HEK293T (cell line): ENCODE measurements at regions not wholly inside any gene's neighbourhood (a gene's known extent, or its start where the extent isn't known, plus 50 kb on each side); places are given as distances from the start of the nearest gene placed in this dataset.

ENCODE experiments used
- BHLHE40 ChIP-seq: fragments of 450-650 bp; IDR thresholded peaks from 2 replicates; pipeline ENCODE4 v1.6.1; 2016; ENCODE audit warnings: mild to moderate bottlenecking, moderate library complexity, borderline replicate concordance
- CTBP1 ChIP-seq: fragments of 450-650 bp; IDR thresholded peaks from 2 replicates; pipeline ENCODE4 v1.6.1; 2016; ENCODE audit warnings: borderline replicate concordance
- L3MBTL2 ChIP-seq: fragments of 450-650 bp; conservative IDR thresholded peaks from 2 replicates; pipeline ENCODE4 v1.6.1; 2016; ENCODE audit warnings: mild to moderate bottlenecking
- SUZ12 ChIP-seq: fragments of 450-650 bp; IDR thresholded peaks from 2 replicates; pipeline ENCODE4 v1.6.1; 2016; ENCODE audit warnings: mild to moderate bottlenecking
- TARDBP ChIP-seq: fragments of 450-650 bp; IDR thresholded peaks from 2 replicates; pipeline ENCODE4 v1.6.1; 2016

- TF ChIP-seq SUZ12: no peak
- TF ChIP-seq CTBP1: no peak
- TF ChIP-seq L3MBTL2: no peak
- no peak for TF ChIP-seq BHLHE40
- no peak for TF ChIP-seq TARDBP
These were observed 905.4 kb upstream of the NDST4 start for GRCh38 chr4:116018831-116019230.
